Mesodermal cell (in vitro differentiated cells): ENCODE measurements at regions not wholly inside any gene's neighbourhood (a gene's known extent, or its start where the extent isn't known, plus 50 kb on each side); places are given as distances from the start of the nearest gene placed in this dataset.

Experiments
- H3K27ac ChIP-seq: 2 replicates; pipeline ENCODE4 v1.7.0; 2013; ENCODE audit warnings: mild to moderate bottlenecking, low read depth, low read length, moderate library complexity; ENCODE audit not compliant: severe bottlenecking
- H3K36me3 ChIP-seq: 2 replicates; pipeline ENCODE4 v1.7.1; 2013; ENCODE audit warnings: mild to moderate bottlenecking, low read length, moderate library complexity; ENCODE audit not compliant: control insufficient read depth, insufficient read depth
- H3K4me1 ChIP-seq: one replicate; pipeline ENCODE4 v1.7.1; 2013; ENCODE audit warnings: mild to moderate bottlenecking, low read length; ENCODE audit not compliant: insufficient read depth, control insufficient read depth, poor library complexity, severe bottlenecking
- H3K4me3 ChIP-seq: 2 replicates; pipeline ENCODE4 v1.7.0; 2013; ENCODE audit warnings: low read length, control low read depth, mild to moderate bottlenecking; ENCODE audit not compliant: insufficient read depth, poor library complexity, severe bottlenecking; ENCODE audit errors: extremely low read depth
- H3K9me3 ChIP-seq: 2 replicates; pipeline ENCODE4 v1.7.1; 2013; ENCODE audit warnings: mild to moderate bottlenecking, low read length, moderate library complexity; ENCODE audit not compliant: control insufficient read depth
- WGBS, 2 experiments: methylation state at CpG; one replicate each; pipeline ENCODE4 v1.1.5; 2013; ENCODE audit warnings: missing lambda C conversion rate in 2 of 2; ENCODE audit not compliant: insufficient coverage in 2 of 2; 5-methylcytosine and 5-hydroxymethylcytosine counted together

DNA sequence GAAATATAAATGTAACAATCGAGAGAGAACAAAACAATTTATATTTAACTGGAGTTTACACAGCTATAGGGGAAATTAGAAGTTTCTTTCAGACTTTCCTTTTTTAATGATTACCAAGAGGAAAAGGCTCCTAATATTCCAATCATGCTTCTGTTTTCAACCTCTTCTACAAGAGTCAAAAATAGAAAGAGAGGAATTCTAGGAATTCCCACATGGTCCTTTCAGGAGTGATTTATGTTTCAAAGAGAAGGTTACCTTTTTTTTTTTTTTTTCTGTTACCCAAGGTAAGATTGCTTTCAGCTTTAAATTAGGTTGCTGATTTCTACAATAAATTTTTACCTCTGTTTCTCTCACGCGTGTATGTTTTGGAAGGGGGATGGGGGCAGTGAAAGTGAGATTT is 355.3 kb upstream of the DCBLD2 start:
- no peak overlapping the region for H3K27ac ChIP-seq
- no peaks in the 10 kb centered on the region for H3K9me3 ChIP-seq
- no CpG with 5 or more reads among the region's 3 CpGs for WGBS, 2 experiments
- no peaks in the 10 kb centered on the region for H3K36me3 ChIP-seq
- H3K4me3 ChIP-seq, result no peak overlapping the region
- H3K4me1 ChIP-seq, result no peaks in the 10 kb centered on the region

DNA sequence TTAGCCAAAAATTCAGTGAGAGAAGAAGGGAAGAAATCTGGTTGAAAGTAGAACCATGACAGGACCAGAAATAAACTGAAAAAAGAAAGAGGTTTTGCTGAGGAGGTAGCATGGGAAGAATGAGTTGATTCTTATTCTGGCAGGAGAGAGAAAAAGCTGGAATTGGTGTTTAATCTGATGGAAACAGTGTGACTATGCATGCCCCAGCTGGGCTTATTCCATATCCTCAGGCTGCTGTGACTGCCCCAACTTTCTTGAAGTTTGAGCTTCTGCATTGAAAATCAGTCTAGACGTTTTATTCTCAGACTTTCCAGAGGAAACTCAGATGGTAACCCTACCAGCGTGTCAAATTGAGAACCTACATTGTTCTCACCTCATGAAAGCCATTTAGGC is 352.5 kb upstream of the DCBLD2 start:
- WGBS, 2 experiments, result 67% methylated on average over 2 of the region's 2 CpGs; no CpG with 5 or more reads in 1 of the 2 experiments
- H3K36me3 ChIP-seq, result no peaks in the 10 kb centered on the region
- no peak overlapping the region for H3K27ac ChIP-seq
- H3K4me1 ChIP-seq, result no peaks in the 10 kb centered on the region
- H3K4me3 ChIP-seq, result no peak overlapping the region
- no peaks in the 10 kb centered on the region for H3K9me3 ChIP-seq

DNA sequence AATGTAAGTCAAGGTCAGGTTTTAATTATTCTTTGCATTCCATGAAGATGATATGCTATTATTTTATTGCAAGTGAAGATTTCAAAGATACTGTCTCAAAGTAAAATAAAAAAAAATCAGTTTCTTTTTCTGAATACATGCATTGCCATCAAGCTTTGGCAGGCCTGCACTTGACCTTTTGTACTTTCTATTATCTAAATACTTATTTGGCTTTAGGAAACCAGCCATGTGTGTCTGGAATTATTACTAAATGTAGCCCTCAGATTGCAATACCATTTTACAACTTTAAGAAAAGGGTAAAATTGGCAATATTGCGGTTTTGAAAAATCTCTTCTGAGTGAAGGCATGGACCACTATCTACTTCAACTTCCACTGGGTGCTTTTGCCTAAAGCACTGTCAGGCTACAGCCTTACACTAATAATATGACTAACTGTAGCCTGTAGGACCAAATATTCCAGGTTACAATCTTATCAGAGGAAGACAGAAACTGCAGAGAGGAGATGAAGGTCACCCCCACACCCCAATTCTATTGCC is 349.4 kb upstream of the DCBLD2 start:
- no peaks in the 10 kb centered on the region for H3K9me3 ChIP-seq
- H3K4me3 ChIP-seq, result no peak overlapping the region
- H3K36me3 ChIP-seq, result no peaks in the 10 kb centered on the region
- H3K27ac ChIP-seq, result no peak overlapping the region
- WGBS, 2 experiments, result no CpG with 5 or more reads among the region's 1 CpG
- peaks cover 4% of the 10 kb centered on the region for H3K4me1 ChIP-seq

- no peaks in the 10 kb centered on the region for H3K36me3 ChIP-seq
- peaks cover 4% of the 10 kb centered on the region for H3K4me1 ChIP-seq
- 88 to 94% methylated on average over 2 to 3 of the region's 4 CpGs for WGBS, 2 experiments
- H3K27ac ChIP-seq, result no peak overlapping the region
- no peak overlapping the region for H3K4me3 ChIP-seq
- no peaks in the 10 kb centered on the region for H3K9me3 ChIP-seq
These were observed 348.8 kb upstream of the DCBLD2 start for GRCh38 chr3:99250272-99250671.

DNA sequence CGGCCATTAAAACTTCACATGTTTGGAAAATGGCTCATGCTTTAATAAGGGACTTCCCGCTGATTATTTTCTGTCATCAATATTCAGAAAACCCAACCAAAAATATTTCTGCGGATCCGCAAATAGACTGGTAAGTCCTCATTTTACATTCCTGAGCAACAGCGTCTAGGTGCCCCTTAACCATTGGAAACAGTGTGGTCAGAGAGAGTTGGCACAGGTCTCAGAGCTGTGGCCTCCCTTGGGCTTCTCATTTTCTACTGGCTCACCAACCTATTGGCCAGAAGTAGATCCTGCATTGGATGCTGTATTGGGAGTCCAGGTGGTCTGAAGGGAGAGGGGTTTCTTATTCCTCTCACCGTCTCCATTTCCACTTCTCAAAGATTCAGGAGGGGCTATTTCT is 348.1 kb upstream of the DCBLD2 start:
- no peak overlapping the region for H3K4me3 ChIP-seq
- peaks cover 4% of the 10 kb centered on the region for H3K4me1 ChIP-seq
- WGBS, 2 experiments, result 90 to 95% methylated on average over 3 to 5 of the region's 6 CpGs
- H3K27ac ChIP-seq, result no peak overlapping the region
- no peaks in the 10 kb centered on the region for H3K9me3 ChIP-seq
- H3K36me3 ChIP-seq, result no peaks in the 10 kb centered on the region

GRCh38 chr3:99248913-99249312 is 347.4 kb upstream of the DCBLD2 start:
- H3K27ac ChIP-seq, result no peak overlapping the region
- H3K4me3 ChIP-seq, result no peak overlapping the region
- H3K4me1 ChIP-seq, result peaks cover 4% of the 10 kb centered on the region
- no CpG with 5 or more reads among the region's 1 CpG for WGBS, 2 experiments
- no peaks in the 10 kb centered on the region for H3K9me3 ChIP-seq
- no peaks in the 10 kb centered on the region for H3K36me3 ChIP-seq

GRCh38 chr3:99248130-99248529 is 346.6 kb upstream of the DCBLD2 start:
- H3K9me3 ChIP-seq, result no peaks in the 10 kb centered on the region
- no peak overlapping the region for H3K27ac ChIP-seq
- no peaks in the 10 kb centered on the region for H3K36me3 ChIP-seq
- peaks cover 4% of the 10 kb centered on the region for H3K4me1 ChIP-seq
- H3K4me3 ChIP-seq, result no peak overlapping the region
- WGBS, 2 experiments, result 100% methylated on average over 1 of the region's 1 CpG; no CpG with 5 or more reads in 1 of the 2 experiments

GRCh38 chr3:99246010-99246654 is 344.6 kb upstream of the DCBLD2 start:
- Histone ChIP-seq H3K9me3 (no peaks in the 10 kb centered on the region), H3K4me3 (no peak overlapping the region), H3K27ac (no peak overlapping the region), H3K36me3 (no peaks in the 10 kb centered on the region), H3K4me1 (peaks cover 4% of the 10 kb centered on the region)
- no CpG with 5 or more reads among the region's 2 CpGs for WGBS, 2 experiments

DNA sequence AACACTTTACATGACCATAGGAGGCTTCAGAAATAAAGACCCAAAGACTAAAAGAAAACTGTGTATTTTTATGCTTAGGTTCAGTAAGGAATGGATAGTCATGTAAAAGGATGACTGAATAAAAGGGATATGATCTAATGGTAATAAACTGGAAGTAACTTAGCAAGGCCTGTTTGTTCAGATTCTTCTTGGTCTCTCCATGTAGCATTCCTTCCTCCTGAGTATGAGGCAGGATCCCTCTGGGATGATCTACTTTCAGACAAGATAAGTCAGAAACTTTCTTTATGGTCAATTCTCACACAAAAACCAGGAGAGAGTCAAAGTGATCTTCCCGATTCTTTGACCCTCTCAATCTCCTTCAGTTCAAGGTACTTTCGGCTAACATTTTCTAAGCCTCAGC is 340.8 kb upstream of the DCBLD2 start:
- H3K36me3 ChIP-seq, result no peaks in the 10 kb centered on the region
- H3K27ac ChIP-seq, result no peak overlapping the region
- H3K4me3 ChIP-seq, result no peak overlapping the region
- H3K4me1 ChIP-seq, result no peaks in the 10 kb centered on the region
- 71 to 90% methylated on average over 1 to 2 of the region's 2 CpGs for WGBS, 2 experiments
- no peaks in the 10 kb centered on the region for H3K9me3 ChIP-seq

DNA sequence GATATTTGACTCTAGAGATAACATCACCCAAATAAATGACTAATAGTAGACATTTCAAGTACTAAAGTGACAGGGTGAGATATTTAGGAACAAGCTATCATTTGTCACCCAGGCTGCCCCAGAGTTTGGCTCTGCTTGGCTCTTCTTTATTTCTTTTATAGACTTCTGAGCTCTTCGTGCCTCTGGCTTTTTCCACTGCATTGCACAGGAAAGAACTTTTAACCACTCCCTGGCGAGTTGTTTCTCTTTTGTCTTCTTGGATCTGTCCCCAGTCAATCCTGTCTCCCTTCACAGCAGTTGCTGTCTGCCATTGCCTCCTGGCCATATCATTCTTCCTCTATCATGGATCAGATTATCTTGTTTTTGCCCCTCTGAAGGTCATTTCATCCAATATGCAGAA is 339.2 kb upstream of the DCBLD2 start:
- WGBS, 2 experiments, result 75 to 80% methylated on average over 2 of the region's 2 CpGs
- no peak overlapping the region for H3K27ac ChIP-seq
- H3K9me3 ChIP-seq, result no peaks in the 10 kb centered on the region
- no peaks in the 10 kb centered on the region for H3K36me3 ChIP-seq
- H3K4me3 ChIP-seq, result no peak overlapping the region
- H3K4me1 ChIP-seq, result no peaks in the 10 kb centered on the region

DNA sequence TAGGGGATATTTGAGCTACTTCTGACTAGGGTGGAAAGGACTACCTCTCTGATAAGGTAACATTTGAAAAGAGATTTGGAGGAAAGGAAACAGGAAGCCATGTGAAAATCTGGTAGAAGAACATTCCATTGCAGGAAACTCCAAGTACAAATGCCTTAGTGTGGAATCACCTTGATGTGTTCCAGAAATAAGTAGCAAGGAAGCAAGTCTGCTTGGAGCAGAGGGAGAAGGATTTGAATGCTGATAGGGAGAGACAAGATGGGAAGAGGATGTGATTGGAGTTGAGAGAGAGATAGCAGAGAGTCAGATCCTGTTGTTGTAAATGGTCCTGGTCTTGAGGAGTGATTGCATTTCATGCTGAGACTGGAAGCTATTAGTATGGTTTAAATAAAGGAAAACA is 335.1 kb upstream of the DCBLD2 start:
- Histone ChIP-seq H3K9me3 (no peaks in the 10 kb centered on the region), H3K4me1 (no peaks in the 10 kb centered on the region), H3K36me3 (no peaks in the 10 kb centered on the region), H3K4me3 (no peak overlapping the region), H3K27ac (no peak overlapping the region)
